GM12891 (cell line): ENCODE measurements at regions not wholly inside any gene's neighbourhood (a gene's known extent, or its start where the extent isn't known, plus 50 kb on each side); places are given as distances from the start of the nearest gene placed in this dataset.

Experiments used
- DNase-seq: peaks from one replicate; pipeline ENCODE4 v3.0.0; 2011; ENCODE audit warnings: low spot score; ENCODE audit not compliant: insufficient read length
- FAIRE-seq: peaks from 2 replicates; lab custom pipeline; 2011; peaks lifted over from hg19 to GRCh38; lab: Jason Lieb, UNC
- PAX5 ChIP-seq: IDR thresholded peaks from 2 replicates; pipeline ENCODE4 v1.6.1; 2011; ENCODE audit warnings: low read length, moderate library complexity, mild to moderate bottlenecking; ENCODE audit not compliant: insufficient read depth, severe bottlenecking
- POLR2A ChIP-seq: IDR thresholded peaks from 2 replicates; pipeline ENCODE4 v1.6.1; 2011; ENCODE audit warnings: low read depth, low read length, control low read depth
- POLR2AphosphoS5 ChIP-seq: IDR thresholded peaks from 2 replicates; pipeline ENCODE4 v1.6.1; 2011; ENCODE audit warnings: low read depth, low read length, control low read depth
- POU2F2 ChIP-seq: IDR thresholded peaks from 2 replicates; pipeline ENCODE4 v1.6.1; 2011; ENCODE audit warnings: low read depth, mild to moderate bottlenecking, control low read depth, low read length, moderate library complexity
- SPI1 ChIP-seq: IDR thresholded peaks from 2 replicates; pipeline ENCODE4 v1.6.1; 2011; ENCODE audit warnings: low read depth, low read length, control low read depth
- TAF1 ChIP-seq: IDR thresholded peaks from 2 replicates; pipeline ENCODE4 v1.6.1; 2011; ENCODE audit warnings: low read depth, low read length, control low read depth

DNA sequence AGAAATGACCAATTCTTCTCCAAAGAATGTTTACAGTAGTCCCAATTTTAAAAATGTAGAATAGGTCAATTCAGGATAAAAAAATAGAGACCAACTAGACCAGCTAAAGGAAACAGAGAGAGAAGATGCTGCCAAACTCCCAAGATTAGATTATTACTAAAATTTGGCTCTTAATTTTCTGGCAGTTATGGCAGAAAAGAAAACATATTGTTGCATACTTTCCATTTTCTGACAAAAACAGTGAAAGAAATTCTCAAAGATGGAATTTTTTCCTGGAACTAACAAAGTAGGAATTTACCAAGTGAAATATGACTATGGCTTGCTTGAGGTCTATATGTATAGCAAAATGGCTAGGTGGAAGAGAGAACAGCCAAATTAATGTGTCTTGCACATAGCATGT is 138.3 kb upstream of the STK17B start:
- no peak for FAIRE-seq
- TF ChIP-seq SPI1, result no peak
- TF ChIP-seq POU2F2, result no peak
- TF ChIP-seq PAX5, result no peak
- TF ChIP-seq TAF1, result no peak
- TF ChIP-seq POLR2AphosphoS5, result no peak
- no peak for TF ChIP-seq POLR2A
- DNase-seq, result no peak

DNA sequence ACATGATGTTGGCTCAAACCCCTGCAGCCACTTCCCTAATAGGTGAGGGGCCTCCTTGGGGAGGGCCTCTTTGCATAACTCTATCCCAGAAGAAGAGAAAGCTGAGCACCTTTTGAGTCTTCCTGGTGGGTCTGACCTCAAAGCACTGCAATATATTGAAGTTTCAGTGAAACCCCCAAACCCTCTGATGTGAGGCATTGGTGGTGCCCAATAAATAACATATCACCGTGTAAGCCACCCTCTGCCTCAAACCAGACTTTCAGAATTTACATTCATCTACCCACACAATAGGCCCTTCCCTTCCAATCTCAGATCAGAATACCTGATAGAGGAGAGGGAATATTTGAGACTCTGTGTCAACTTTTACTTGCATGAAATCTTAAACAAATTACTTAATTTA is 142.8 kb upstream of the STK17B start:
- DNase-seq (no peak), FAIRE-seq (no peak)

GRCh38 chr2:196314780-196315179 is 143.4 kb upstream of the STK17B start:
- FAIRE-seq (no peak), DNase-seq (no peak)
- TF ChIP-seq SPI1 (no peak), POLR2A (no peak), TAF1 (no peak), POU2F2 (no peak)

More for the DNA sequence above, 142.8 kb upstream of the STK17B start:
- no peak for TF ChIP-seq PAX5
- TF ChIP-seq POLR2A, result no peak
- no peak for TF ChIP-seq POLR2AphosphoS5
- no peak for TF ChIP-seq TAF1
- no peak for TF ChIP-seq POU2F2
- no peak for TF ChIP-seq SPI1

- FAIRE-seq (no peak), DNase-seq (no peak)
- TF ChIP-seq POLR2AphosphoS5, result no peak
- TF ChIP-seq POU2F2, result no peak
- no peak for TF ChIP-seq TAF1
- no peak for TF ChIP-seq SPI1
- no peak for TF ChIP-seq PAX5
- no peak for TF ChIP-seq POLR2A
Measured at GRCh38 chr2:196315388-196316049, 144.1 kb upstream of the STK17B start.

- TF ChIP-seq PAX5 (no peak), SPI1 (no peak), POLR2AphosphoS5 (no peak), POU2F2 (no peak), POLR2A (no peak), TAF1 (no peak)
- FAIRE-seq (no peak), DNase-seq (no peak)
Measured at GRCh38 chr2:196316050-196316430, 144.7 kb upstream of the STK17B start.

DNA sequence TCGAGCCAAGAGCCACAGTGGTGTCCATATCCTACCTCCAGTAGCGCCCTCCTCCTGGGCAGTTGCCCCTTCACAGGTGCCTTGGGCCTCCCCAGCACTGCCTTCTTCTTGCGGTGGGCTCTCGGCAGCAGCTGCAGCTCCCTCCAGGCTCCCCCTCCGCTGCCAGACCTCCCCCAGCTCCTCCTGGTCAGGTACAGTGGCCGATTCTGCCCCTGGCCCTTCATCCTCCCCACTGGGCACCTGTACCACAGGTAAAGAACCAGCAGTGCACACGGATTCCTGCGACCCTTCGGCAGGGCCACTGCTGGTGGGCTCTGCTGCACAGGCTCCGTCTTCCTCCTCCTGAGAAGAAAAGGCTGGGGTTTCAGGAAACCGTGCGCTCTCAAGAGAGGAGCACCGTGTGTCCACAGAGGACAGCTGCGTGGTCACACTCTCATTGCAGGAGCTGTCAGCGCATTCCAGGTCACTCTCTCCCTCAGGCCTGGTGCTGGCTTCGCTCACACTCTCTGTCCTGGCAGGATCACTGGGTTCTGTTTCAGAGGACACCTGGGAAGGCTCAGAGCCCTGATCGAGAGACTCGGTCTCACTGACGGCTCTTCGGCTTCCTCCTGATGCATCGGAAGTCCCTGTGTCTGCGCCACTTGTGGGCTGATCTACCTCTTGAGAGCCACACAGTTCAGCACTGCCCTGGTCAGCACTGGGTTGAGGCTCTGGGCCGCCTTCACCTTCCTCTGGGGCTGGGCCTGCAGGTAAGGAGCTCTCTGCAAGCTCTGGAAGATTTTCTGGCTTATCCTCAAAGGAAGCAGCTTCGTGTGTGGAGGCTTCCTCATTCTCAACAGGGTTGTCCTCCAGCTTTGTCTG is 147.4 kb upstream of the STK17B start:
- FAIRE-seq (no peak), DNase-seq (no peak)
- TF ChIP-seq POLR2AphosphoS5 (no peak), SPI1 (no peak), PAX5 (no peak), POU2F2 (no peak), TAF1 (no peak), POLR2A (no peak)

DNA sequence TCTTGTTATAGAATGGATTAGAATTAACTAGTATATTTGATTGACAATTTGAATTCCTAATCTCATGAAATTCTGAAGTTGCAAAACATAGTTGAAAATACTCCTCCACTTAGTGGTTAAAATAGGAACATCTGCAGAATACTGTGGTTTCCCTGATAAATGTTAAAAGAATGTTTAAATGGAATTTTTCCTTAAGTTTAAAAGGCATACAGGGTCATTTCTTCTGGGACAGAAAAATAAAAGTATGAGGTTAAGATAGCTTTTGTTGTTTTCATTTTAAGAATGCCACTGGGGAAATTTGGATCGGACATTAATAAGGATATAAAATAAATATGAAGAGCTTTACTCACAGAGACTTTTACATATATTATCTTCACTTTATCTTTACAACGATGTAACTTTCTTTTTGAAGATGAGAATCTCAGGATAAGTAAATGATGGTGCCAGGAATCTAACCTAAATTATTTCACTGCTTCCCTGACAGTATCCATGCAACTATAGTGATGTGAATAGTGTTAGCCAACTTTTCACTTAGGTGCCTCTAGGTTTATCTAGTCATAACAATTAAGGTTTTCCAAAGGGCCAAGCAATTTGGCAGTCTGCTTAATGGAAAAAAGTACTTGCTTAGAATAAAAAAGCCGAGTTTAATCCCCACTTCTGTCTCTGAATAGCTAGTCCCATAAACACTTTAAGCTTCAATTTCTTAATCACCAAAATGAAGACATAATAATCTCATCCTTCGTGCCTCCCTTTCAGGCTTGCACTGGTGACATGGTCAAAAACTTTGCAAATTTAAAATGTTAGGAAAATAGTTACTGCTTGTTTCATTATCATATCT is 151.8 kb upstream of the STK17B start:
- TF ChIP-seq PAX5 (no peak), TAF1 (no peak), POU2F2 (no peak), POLR2A (no peak), POLR2AphosphoS5 (no peak), SPI1 (no peak)

GRCh38 chr2:196324211-196324610 is 152.8 kb upstream of the STK17B start:
- TF ChIP-seq PAX5 (no peak), SPI1 (no peak), POLR2A (no peak), TAF1 (no peak), POU2F2 (no peak), POLR2AphosphoS5 (no peak)
- DNase-seq, result no peak
- no peak for FAIRE-seq

More for the DNA sequence above, 151.8 kb upstream of the STK17B start:
- FAIRE-seq (peak; percentile 33), DNase-seq (no peak)

GRCh38 chr2:196328088-196328680 is 156.8 kb upstream of the STK17B start:
- DNase-seq (no peak), FAIRE-seq (peak; percentile 58)
- TF ChIP-seq POLR2A (no peak), PAX5 (no peak), POU2F2 (no peak), SPI1 (no peak), POLR2AphosphoS5 (no peak), TAF1 (no peak)
